Upper lobe of left lung (tissue), 4 donors: ENCODE measurements at regions not wholly inside any gene's neighbourhood (a gene's known extent, or its start where the extent isn't known, plus 50 kb on each side); places are given as distances from the start of the nearest gene placed in this dataset.

Source experiments
- CTCF ChIP-seq, 6 experiments: fragments of 450-650 bp in 4 of 6; fragments of 200-600 bp in 2 of 6; sonication (generic) in 2 of 6; IDR thresholded peaks; one replicate each; pipeline ENCODE4 v1.5.1; 2016 to 2019; ENCODE audit warnings: antibody characterized with exemption in 6 of 6
- EP300 ChIP-seq, 4 donors: sonication (generic); formaldehyde crosslinking; IDR thresholded peaks; one replicate each; pipeline ENCODE4 v1.5.1; 2017; ENCODE audit warnings: antibody characterized with exemption in 4 of 4, control low read depth in 2 of 4
- POLR2A ChIP-seq, 4 donors: fragments of 450-650 bp; IDR thresholded peaks; one replicate each; pipeline ENCODE4 v1.5.1; 2016 to 2017; ENCODE audit warnings: antibody characterized with exemption in 4 of 4, mild to moderate bottlenecking in 2 of 4
- POLR2AphosphoS5 ChIP-seq, 2 donors: sonication (generic); formaldehyde crosslinking; IDR thresholded peaks; one replicate each; pipeline ENCODE4 v1.5.1; 2017; ENCODE audit warnings: antibody characterized with exemption in 2 of 2

GRCh38 chr14:31968107-31968810, 108.8 kb upstream of the ARHGAP5 start:
- TF ChIP-seq CTCF (IDR thresholded peaks at IDR 0.05) (no peak), POLR2A (IDR thresholded peaks at IDR 0.05) (no peak), POLR2AphosphoS5 (IDR thresholded peaks at IDR 0.05) (no peak), EP300 (IDR thresholded peaks at IDR 0.05) (no peak)
